Hepatocyte (in vitro differentiated cells): ENCODE measurements at regions not wholly inside any gene's neighbourhood (a gene's known extent, or its start where the extent isn't known, plus 50 kb on each side); places are given as distances from the start of the nearest gene placed in this dataset.

Source experiments
- EZH2 ChIP-seq: fragments of 200-600 bp; sonication (generic); IDR thresholded peaks from 2 replicates; pipeline ENCODE4 v1.6.1; 2016; ENCODE audit warnings: antibody characterized with exemption, mild to moderate bottlenecking, borderline replicate concordance
- EZH2phosphoT487 ChIP-seq: fragments of 200-600 bp; sonication (generic); IDR thresholded peaks from one replicate; pipeline ENCODE4 v1.6.1; 2018; ENCODE audit warnings: antibody characterized with exemption, mild to moderate bottlenecking, low read depth, moderate library complexity; ENCODE audit not compliant: unreplicated experiment, severe bottlenecking
- TF ChIP-seq, protein P1 (sequence below): fragments of 200-600 bp; sonication (generic); IDR thresholded peaks from 2 replicates; pipeline ENCODE4 v1.5.1; 2016; ENCODE audit warnings: antibody characterized with exemption, mild to moderate bottlenecking; ENCODE audit not compliant: poor library complexity

DNA sequence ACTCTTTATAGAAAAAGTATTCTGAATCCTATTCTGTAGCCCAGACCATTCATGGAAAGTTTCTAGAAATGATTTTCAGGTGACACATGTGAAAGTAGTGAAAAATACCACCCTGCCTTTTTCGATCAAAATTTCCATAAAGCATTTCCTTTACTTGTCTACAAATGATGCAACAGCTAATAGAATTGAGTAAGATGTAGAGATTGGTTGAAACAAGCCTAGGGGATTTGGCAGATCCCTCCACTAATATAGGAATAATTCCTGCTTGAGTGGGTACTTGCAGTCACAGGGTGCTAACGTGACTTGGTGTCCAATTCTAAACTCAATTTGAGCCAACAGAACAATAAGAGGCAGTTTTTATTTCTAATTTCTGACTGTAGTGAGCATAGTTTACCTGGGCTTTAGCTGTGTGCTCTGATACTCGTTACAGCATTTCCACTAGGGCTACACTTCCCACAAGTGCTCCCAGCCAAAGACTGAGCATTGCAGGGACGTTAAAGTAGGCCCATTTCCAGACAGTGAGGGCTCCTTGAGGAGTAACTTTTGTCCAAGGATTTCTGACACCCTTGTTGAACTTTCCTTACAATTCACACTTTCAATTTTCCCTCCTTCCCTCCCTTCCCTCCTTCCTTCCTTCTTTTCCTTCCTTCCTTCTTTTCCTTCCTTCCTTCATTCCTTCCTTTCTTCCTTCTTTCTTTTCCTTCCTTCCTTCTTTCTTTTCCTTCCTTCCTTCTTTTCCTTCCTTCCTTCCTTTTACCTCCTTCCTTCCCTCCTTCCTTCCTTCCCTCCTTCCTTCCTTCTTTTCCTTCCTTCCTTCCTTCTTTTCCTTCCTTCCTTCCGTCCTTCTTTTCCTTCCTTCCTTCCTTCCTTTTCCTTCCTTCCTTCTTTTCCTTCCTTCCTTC, 53.9 kb upstream of the TP63 start:
- TF ChIP-seq, protein P1, sequence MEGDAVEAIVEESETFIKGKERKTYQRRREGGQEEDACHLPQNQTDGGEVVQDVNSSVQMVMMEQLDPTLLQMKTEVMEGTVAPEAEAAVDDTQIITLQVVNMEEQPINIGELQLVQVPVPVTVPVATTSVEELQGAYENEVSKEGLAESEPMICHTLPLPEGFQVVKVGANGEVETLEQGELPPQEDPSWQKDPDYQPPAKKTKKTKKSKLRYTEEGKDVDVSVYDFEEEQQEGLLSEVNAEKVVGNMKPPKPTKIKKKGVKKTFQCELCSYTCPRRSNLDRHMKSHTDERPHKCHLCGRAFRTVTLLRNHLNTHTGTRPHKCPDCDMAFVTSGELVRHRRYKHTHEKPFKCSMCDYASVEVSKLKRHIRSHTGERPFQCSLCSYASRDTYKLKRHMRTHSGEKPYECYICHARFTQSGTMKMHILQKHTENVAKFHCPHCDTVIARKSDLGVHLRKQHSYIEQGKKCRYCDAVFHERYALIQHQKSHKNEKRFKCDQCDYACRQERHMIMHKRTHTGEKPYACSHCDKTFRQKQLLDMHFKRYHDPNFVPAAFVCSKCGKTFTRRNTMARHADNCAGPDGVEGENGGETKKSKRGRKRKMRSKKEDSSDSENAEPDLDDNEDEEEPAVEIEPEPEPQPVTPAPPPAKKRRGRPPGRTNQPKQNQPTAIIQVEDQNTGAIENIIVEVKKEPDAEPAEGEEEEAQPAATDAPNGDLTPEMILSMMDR = no peak
- TF ChIP-seq EZH2phosphoT487 = no peak
- no peak for TF ChIP-seq EZH2
